Fibroblast of mammary gland (primary cell): ENCODE measurements at regions not wholly inside any gene's neighbourhood (a gene's known extent, or its start where the extent isn't known, plus 50 kb on each side); places are given as distances from the start of the nearest gene placed in this dataset.
A peak's percentile ranks its signal among the peaks of the same experiment; 100 is the strongest.

ENCODE experiments used
- DNase-seq: peaks from one replicate; pipeline ENCODE4 v3.0.0-alpha.2; 2010; ENCODE audit warnings: low read depth
- H3K4me3 ChIP-seq: 2 replicates; pipeline ENCODE4 v1.5.1; 2011; ENCODE audit warnings: low read depth, mild to moderate bottlenecking, low read length, moderate library complexity; ENCODE audit not compliant: control insufficient read depth
- CTCF ChIP-seq: conservative IDR thresholded peaks from 2 replicates; pipeline ENCODE4 v1.5.1; 2011; ENCODE audit warnings: low read depth, low read length, inconsistent platforms; ENCODE audit not compliant: control insufficient read depth, insufficient read depth

- no peak for DNase-seq
- no peak overlapping the region for H3K4me3 ChIP-seq
- no peak for TF ChIP-seq CTCF
Observed at GRCh38 chr1:69148731-69149130, 419.0 kb upstream of the LRRC7 start.

- no peak for TF ChIP-seq CTCF
- no peak overlapping the region for H3K4me3 ChIP-seq
- no peak for DNase-seq
Observed at GRCh38 chr1:69157046-69157756, 410.5 kb upstream of the LRRC7 start.

- H3K4me3 ChIP-seq: no peak overlapping the region
- no peak for DNase-seq
- no peak for TF ChIP-seq CTCF
Observed at GRCh38 chr1:69163241-69163640, 404.5 kb upstream of the LRRC7 start.

GRCh38 chr1:69163779-69164178 is 403.9 kb upstream of the LRRC7 start:
- peak; percentile 19 for DNase-seq
- no peak for TF ChIP-seq CTCF

GRCh38 chr1:69167876-69168275 is 399.8 kb upstream of the LRRC7 start:
- no peak overlapping the region for H3K4me3 ChIP-seq
- peak; percentile 64 for DNase-seq
- no peak for TF ChIP-seq CTCF

More at GRCh38 chr1:69163779-69164178, 403.9 kb upstream of the LRRC7 start:
- H3K4me3 ChIP-seq: no peak overlapping the region

GRCh38 chr1:69171248-69171647 is 396.5 kb upstream of the LRRC7 start:
- peak; percentile 13 for DNase-seq
- no peak overlapping the region for H3K4me3 ChIP-seq
- no peak for TF ChIP-seq CTCF
